ELR (cell line): ENCODE measurements at regions not wholly inside any gene's neighbourhood (a gene's known extent, or its start where the extent isn't known, plus 50 kb on each side); places are given as distances from the start of the nearest gene placed in this dataset.
A peak's percentile ranks its signal among the peaks of the same experiment; 100 is the strongest.
"Not testable (repeated sequence)": the region's sequence is repeated elsewhere in the genome, so short reads cannot be mapped to it uniquely, and the experiment has no call there.

Experiments used
- DNase-seq: peaks from one replicate; pipeline ENCODE4 v3.0.0-alpha.2; 2015; ENCODE audit warnings: low read depth

- DNase-seq, result no peak
These were observed 360.6 kb upstream of the HNRNPA3 start for GRCh38 chr2:176851889-176852483.

DNA sequence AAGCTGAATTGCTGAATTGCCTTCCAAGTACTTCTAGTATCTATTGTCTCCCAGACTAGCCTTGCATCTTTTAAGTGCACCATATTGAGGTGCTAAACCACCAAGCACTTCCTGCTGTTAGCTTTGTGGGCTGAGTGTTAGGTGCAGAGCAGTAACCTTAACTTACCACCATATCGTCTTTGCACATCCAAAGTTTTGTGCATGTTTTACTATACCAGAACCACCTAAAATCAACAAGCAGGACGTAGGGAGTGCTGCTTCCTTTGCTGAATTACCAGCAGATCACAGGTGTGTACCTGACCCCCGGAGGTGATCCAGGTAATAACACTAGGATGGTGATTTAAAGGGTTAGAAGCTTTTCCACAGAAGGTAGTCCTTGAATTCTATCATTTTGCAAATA is 359.9 kb upstream of the HNRNPA3 start:
- DNase-seq, result no peak

- DNase-seq, result no peak
These were observed 358.5 kb upstream of the HNRNPA3 start for GRCh38 chr2:176854062-176854461.

- no peak for DNase-seq
These were observed 357.7 kb upstream of the HNRNPA3 start for GRCh38 chr2:176854878-176855277.

DNA sequence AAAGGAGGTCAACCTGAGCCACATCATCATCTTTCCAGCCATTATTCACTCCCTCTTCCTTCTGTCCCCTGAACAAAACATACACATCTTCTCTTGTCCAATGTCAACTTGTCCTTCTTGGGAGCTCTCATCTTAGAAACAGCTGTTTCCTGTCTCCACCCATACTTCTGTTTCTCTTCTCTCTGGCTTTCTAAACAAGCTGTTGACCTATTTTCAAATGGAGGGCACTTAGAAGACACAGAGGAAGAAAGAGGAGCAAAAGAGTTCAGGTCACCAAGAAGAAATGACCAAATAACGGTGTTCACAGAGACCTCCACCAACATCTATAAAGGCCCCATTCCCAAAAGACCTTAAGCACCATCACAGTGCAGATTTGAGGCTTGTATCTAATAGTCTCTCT is 355.9 kb upstream of the HNRNPA3 start:
- no peak for DNase-seq

DNA sequence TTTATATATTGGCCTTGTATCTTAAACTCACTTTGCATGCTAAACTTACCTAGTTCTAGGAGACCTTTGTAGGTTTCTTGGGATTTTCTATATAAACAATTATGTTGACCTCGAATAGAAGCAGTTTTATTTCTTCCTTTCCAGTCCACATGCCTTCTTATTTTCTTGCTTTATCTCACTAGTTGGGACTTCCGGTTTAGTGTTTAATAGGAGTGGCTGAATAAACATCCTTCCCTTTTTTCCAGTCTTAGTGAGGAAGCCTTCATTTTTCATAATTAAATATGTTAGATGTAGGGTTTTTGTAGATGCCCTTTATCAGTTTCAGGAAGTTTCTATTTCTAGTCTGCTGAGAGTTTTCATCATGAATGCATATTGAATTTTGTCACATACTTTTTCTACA is 347.3 kb upstream of the HNRNPA3 start:
- no peak for DNase-seq

DNA sequence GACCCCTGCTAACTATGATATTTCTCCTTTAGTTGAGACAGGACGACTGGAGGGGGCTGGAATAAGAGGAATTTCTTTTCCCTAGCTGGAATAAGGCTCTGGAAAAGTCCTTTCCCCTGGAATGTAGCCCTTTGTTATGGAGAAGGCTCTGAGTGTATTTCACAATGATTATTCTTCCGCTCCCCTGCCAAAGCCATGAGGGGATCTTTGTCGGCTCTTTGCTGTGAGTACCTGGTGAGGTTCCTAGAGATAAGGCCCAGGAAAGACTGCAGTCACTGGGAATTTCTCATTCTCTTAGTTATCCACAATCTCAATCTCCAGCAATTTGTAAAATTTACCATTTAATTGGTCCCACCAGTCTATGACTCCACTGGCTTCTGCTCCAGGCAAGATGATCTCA is 340.2 kb upstream of the HNRNPA3 start:
- DNase-seq, result no peak

GRCh38 chr2:176873403-176873802 is 339.2 kb upstream of the HNRNPA3 start:
- peak; percentile 10 for DNase-seq

DNA sequence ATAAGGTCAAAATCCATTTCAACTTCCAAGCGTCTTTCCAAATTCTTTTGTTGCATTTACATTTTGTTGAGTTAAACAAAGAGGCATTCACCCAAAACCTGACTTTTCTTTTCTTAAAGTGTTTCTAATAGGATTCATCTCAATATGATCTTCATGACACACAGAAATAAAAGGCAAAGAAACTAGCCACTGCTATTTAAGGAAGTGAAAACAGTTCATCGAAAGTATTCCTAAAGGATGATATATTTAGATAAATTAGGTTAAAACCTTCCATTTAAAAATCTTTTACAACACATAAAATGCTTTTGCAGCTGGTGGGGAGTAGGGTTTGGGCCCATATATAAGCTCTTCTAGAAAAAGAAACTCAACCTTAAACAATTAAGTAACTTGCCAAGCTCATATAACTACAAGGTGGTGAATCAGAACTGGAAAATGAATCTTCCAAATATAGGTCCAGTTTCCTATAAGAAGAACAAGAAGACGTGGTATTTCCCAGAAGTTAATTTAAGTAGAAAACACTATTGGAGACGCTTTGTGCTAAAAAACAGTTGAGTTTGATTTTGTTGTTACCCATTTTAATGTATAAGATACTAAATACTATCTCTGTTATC is 336.0 kb upstream of the HNRNPA3 start:
- no peak for DNase-seq

DNA sequence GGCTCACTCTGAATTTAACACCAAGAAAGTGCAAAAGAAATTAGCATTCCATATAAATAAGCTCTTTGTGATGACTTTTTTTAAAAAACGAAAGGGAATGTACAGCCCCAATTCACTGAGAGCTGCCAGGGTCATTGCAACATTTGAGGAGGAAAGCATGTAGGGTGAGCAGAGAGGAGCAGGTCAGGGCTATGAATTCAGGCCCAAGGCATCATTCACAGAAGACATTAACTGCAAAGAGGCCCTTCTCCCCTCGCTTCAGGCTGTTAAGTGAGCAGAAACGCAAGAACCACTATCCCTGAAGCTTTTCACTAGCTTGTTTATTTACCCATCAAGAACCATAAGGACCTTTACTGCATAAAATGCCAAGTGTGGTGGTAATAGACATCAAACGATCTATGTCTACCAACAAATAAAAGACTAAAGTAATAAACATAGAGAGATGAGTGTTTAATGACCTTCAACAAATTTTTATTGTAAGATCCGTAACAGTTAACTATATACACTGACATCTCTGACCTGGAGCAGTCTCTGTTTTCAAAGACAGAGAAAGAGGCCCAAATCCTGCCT is 333.1 kb upstream of the HNRNPA3 start:
- no peak for DNase-seq

GRCh38 chr2:176882045-176882444 is 330.5 kb upstream of the HNRNPA3 start:
- not testable (repeated sequence) for DNase-seq

DNA sequence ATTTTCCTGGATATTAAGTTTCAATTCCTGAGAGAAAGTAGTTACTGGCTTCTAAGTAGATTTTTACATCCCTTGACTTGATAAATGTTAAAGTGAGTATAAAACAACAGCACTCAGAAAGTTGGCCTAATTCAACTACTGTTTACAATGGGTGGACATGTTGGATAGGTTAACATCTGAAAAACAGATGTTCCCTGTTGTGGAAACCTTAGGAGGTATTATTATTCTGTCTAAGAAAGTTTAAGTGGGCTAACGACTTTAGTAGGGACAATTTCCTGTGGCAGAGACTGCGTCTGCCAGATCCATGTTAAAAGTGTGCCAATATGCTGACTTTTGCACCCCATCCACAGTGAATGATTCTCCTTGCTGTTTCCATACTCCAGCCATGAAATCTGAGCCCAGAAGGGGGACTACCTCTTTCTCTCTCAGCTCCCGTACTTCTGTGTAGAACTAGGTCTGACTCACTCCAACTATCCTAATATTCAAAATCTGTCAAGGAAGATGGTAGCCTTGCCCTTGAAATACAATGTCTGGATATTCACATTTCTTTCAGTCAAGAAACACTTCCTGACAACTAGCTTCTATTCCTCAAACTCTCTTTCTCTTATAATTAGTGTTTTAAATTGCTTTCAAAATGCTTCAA is 327.5 kb upstream of the HNRNPA3 start:
- no peak for DNase-seq

GRCh38 chr2:176885661-176886060 is 326.9 kb upstream of the HNRNPA3 start:
- DNase-seq, result no peak

GRCh38 chr2:176891105-176891504 is 321.5 kb upstream of the HNRNPA3 start:
- no peak for DNase-seq

DNA sequence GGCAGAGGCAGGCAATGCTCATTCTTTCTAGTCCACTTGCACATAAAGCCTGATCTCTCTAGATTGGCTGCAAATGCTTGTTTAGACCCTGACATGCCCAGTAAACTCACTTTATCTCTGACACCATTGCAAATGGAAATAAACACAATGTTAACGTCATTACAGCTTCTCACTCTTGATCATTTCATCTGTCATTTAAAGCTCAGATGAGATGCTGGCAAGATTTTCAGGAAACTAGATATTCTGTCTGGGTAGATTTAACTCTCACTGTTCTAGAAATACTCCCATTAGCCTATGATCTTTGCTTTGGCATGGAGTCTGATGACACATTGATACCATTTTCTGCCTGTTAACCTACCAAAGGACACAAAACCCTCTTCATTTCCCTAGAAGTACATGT is 320.7 kb upstream of the HNRNPA3 start:
- DNase-seq, result no peak

- no peak for DNase-seq
These were observed 319.8 kb upstream of the HNRNPA3 start for GRCh38 chr2:176892676-176893226.

- DNase-seq, result no peak
These were observed 317.4 kb upstream of the HNRNPA3 start for GRCh38 chr2:176895158-176895557.

GRCh38 chr2:176902454-176902853 is 310.1 kb upstream of the HNRNPA3 start:
- no peak for DNase-seq

DNA sequence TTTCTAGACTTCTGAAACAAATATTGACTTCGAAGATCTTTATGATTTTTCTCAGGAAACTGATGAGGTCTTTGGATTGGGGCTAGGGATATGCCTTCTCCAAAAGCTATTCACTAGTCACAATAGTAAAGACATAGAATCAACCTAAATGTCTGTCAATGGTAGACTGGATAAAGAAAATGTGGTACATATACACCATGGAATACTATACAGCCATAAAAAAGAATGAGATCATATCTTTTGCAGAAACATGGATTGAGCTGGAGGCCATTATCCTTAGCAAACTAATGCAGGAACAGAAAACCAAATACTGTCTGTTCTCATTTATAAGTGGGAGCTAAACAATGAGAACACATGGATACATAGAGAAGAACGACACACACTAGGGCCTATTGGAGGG is 308.5 kb upstream of the HNRNPA3 start:
- DNase-seq, result not testable (repeated sequence)

GRCh38 chr2:176907341-176907740 is 305.3 kb upstream of the HNRNPA3 start:
- DNase-seq, result no peak

DNA sequence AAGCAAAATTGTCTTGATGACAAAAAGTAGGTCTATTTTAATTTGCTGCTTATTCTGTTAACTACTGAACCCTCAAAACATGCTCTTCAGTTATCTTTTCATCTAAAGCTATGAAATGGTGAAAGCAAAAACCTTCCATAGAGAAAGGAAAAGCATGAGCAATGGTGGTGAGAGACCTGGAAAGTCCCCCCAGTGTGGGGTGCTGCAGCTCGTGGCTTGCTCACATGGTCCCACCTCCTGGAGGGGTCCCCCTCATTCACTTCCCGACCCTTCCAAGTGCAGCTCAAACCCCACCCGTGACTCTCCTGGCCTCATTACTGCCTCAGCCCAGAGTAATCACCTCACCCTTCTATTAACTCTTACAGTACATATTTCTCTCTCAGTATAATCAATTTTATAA is 301.8 kb upstream of the HNRNPA3 start:
- DNase-seq, result no peak

DNA sequence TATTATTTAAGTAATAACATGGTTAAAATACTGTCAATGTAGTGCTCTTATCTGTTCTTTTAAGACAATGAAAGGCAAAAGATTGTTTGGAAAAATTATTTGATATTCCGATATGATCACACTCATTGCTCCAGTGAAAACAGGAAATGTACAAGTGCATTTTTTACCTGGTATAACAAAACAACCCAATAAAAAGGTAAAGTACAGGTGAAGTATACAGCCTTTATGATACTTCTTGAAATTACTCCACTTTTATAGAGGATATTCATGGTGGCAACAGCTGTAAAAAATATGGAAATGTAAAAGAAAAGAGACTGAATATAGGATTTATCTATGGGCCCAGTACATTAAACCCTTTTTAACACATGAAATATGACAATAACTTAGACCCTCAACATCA is 298.6 kb upstream of the HNRNPA3 start:
- DNase-seq, result no peak

DNA sequence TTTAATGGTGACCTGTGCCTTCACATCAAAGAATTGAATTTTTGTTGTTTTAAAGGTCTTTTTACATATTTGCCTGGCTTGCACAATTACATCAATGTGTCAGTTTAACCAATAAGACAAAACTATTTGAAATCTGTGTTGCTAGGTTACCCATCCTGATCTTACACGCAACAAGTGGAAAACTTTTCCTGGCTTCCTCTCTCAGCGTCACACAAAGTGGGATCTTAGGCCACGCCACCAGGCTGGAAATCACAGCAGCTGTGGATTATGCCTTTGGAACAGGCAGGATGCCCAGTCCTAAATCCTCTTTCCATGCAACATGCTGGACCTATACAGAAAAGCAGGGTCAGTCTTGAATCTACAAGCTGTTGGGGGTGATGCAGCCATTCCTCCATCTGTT is 298.2 kb upstream of the HNRNPA3 start:
- no peak for DNase-seq
